Neural crest cell (in vitro differentiated cells): ENCODE measurements at regions not wholly inside any gene's neighbourhood (a gene's known extent, or its start where the extent isn't known, plus 50 kb on each side); places are given as distances from the start of the nearest gene placed in this dataset.

Source experiments
- DNase-seq: peaks from one replicate; pipeline ENCODE4 v3.0.0; 2021; ENCODE audit warnings: low read depth, mixed read lengths, low spot score
- H3K27ac Mint-ChIP-seq: one replicate; pipeline ENCODE4 v1.8.0; 2021; ENCODE audit warnings: mild to moderate bottlenecking, mixed read lengths; ENCODE audit not compliant: unreplicated experiment
- H3K27me3 Mint-ChIP-seq: 2 replicates; pipeline ENCODE4 v1.8.0; 2021; ENCODE audit warnings: low read depth, mild to moderate bottlenecking, mixed read lengths
- H3K36me3 Mint-ChIP-seq: 2 replicates; pipeline ENCODE4 v1.8.0; 2021; ENCODE audit warnings: low read depth, mild to moderate bottlenecking, mixed read lengths
- H3K4me1 Mint-ChIP-seq: 2 replicates; pipeline ENCODE4 v1.8.0; 2021; ENCODE audit warnings: mixed read lengths
- H3K4me3 Mint-ChIP-seq: one replicate; pipeline ENCODE4 v1.8.0; 2021; ENCODE audit warnings: mild to moderate bottlenecking, mixed read lengths
- H3K9me3 Mint-ChIP-seq: 2 replicates; pipeline ENCODE4 v1.8.0; 2021; ENCODE audit warnings: mixed read lengths
- CTCF ChIP-seq: fragments of 200-600 bp; sonication (generic); conservative IDR thresholded peaks from 2 replicates; pipeline ENCODE4 v1.5.0; 2021; ENCODE audit warnings: antibody characterized with exemption, mild to moderate bottlenecking

DNA sequence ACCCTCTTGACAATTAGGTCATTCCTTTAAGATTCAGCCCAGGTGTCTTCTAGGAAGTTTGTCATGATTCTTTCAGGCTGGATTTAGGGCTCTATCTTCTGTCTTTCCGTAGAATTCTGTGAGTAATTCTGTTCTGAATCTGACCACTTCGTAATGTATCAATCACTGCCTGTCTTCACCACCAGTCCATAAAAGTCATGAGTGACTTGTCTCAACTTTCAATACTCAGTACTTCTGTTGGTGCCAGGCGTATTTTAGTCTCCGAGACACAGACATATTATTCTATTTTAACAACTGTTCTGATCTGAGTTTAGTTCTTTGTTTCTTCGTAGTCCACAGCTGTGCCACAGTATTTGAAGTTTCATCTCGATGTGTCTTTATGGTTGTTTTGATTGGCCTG, 310.7 kb downstream of the PPARGC1A start:
- H3K9me3 Mint-ChIP-seq = peaks cover 3% of the 10 kb centered on the region
- peaks cover 26% of the 10 kb centered on the region for H3K4me1 Mint-ChIP-seq
- H3K27ac Mint-ChIP-seq = no peak overlapping the region
- H3K4me3 Mint-ChIP-seq = no peak overlapping the region
- no peaks in the 10 kb centered on the region for H3K36me3 Mint-ChIP-seq
- no peaks in the 10 kb centered on the region for H3K27me3 Mint-ChIP-seq
- DNase-seq = no peak
- TF ChIP-seq CTCF = no peak

DNA sequence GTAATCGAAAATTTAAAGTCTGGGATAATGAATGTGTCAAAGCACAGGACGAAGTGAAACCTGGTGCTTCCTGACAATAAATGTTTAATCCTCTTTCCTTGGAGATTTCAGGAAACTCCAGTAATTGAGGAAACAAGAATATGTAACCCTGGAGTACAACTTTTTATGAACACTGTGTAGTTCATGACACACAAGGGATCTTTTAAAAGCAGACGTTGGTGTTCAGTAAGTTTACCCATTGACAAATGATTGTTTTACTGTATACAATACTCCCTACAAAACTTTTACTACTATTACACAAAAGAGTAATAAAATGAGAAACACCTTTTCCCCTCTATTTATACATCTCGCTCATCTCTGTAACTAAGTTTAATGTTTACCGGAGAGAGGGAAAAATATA, 312.4 kb downstream of the PPARGC1A start:
- no peak for DNase-seq
- no peak overlapping the region for H3K4me3 Mint-ChIP-seq
- H3K27ac Mint-ChIP-seq = no peak overlapping the region
- H3K9me3 Mint-ChIP-seq = peaks cover 3% of the 10 kb centered on the region
- no peak for TF ChIP-seq CTCF
- H3K4me1 Mint-ChIP-seq = peaks cover 12% of the 10 kb centered on the region
- H3K27me3 Mint-ChIP-seq = no peaks in the 10 kb centered on the region
- H3K36me3 Mint-ChIP-seq = no peaks in the 10 kb centered on the region

DNA sequence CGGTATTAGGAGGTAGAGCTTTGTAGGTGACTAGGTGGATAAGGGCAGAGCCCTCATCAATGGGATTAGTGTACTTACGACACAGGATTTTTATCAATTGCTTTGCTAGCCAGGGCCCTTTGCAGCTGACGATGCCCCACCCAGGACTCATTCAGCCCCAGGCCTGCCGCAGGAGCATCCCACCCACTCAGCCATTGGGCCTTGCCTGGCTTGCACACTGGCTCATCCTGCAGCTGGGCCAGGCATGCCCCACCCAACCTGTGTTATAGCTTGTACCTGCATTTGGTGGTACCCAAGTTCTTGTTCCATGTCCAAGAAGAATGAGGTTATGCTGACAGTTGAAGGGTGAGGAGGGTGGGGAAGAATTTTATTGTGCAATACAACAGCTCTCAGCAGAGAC, 317.5 kb downstream of the PPARGC1A start:
- Mint-ChIP-seq H3K36me3 (no peaks in the 10 kb centered on the region), H3K27me3 (no peaks in the 10 kb centered on the region), H3K4me1 (no peaks in the 10 kb centered on the region), H3K9me3 (peaks cover 3% of the 10 kb centered on the region), H3K27ac (no peak overlapping the region), H3K4me3 (no peak overlapping the region)
- no peak for TF ChIP-seq CTCF
- no peak for DNase-seq

GRCh38 chr4:23567338-23567737, 322.5 kb downstream of the PPARGC1A start:
- Mint-ChIP-seq H3K27ac (no peak overlapping the region), H3K36me3 (no peaks in the 10 kb centered on the region), H3K4me1 (no peaks in the 10 kb centered on the region), H3K4me3 (no peak overlapping the region), H3K9me3 (no peaks in the 10 kb centered on the region), H3K27me3 (no peaks in the 10 kb centered on the region)
- DNase-seq = no peak
- no peak for TF ChIP-seq CTCF

DNA sequence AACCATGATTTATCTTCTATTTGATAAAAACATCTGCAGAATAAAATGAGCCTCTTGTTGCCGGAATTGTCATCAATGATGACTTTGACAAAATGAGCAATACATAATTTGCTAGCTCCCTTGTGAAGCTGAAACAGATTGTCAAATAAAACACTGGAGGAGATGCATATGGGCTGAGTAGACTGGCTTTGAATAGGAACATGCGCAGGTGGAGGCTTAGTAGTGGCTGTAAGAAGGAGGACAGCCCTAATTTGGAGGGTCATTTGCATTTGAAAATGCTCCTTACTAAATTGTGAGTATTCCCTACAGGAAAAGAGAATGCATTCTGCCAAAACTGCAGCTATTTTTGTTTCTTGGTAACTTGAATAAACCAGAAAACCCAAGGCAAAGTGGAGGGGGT, 329.1 kb downstream of the PPARGC1A start:
- no peak overlapping the region for H3K4me3 Mint-ChIP-seq
- no peaks in the 10 kb centered on the region for H3K27me3 Mint-ChIP-seq
- TF ChIP-seq CTCF = no peak
- H3K36me3 Mint-ChIP-seq = no peaks in the 10 kb centered on the region
- no peak for DNase-seq
- H3K27ac Mint-ChIP-seq = no peak overlapping the region
- H3K9me3 Mint-ChIP-seq = no peaks in the 10 kb centered on the region
- H3K4me1 Mint-ChIP-seq = no peaks in the 10 kb centered on the region

- Mint-ChIP-seq H3K27ac (no peak overlapping the region), H3K9me3 (peaks cover 3% of the 10 kb centered on the region), H3K36me3 (peaks cover 5% of the 10 kb centered on the region), H3K4me1 (no peaks in the 10 kb centered on the region), H3K27me3 (no peaks in the 10 kb centered on the region), H3K4me3 (no peak overlapping the region)
- TF ChIP-seq CTCF = no peak
- DNase-seq = no peak
Measured at GRCh38 chr4:23558101-23558500, 331.7 kb downstream of the PPARGC1A start.
